ENCODE measurements at regions not wholly inside any gene's neighbourhood (a gene's known extent, or its start where the extent isn't known, plus 50 kb on each side); places are given as distances from the start of the nearest gene placed in this dataset.

- no peaks in the 10 kb centered on the region for H3K36me3 ChIP-seq (ENCODE audit: control insufficient read depth in 2 of 2, insufficient read depth in 2 of 2, low read length in 1 of 2)
- H3K4me1 ChIP-seq (ENCODE audit: control insufficient read depth in 2 of 2, insufficient read depth in 2 of 2, low read length in 2 of 2): no peaks in the 10 kb centered on the region
- no peak for DNase-seq (ENCODE audit: low read depth in 6 of 9, low spot score in 9 of 9)
- H3K4me3 ChIP-seq (ENCODE audit: low read length in 2 of 2): no peak overlapping the region
- WGBS: 95% methylated on average over 2 of the region's 2 CpGs
- H3K27me3 ChIP-seq (ENCODE audit: control insufficient read depth in 2 of 2, insufficient read depth in 1 of 2, low read length in 1 of 2): no peaks in the 10 kb centered on the region
- H3K9me3 ChIP-seq (ENCODE audit: control insufficient read depth in 2 of 2, insufficient read depth in 1 of 2, low read length in 1 of 2): no peaks in the 10 kb centered on the region
- no peak overlapping the region for H3K27ac ChIP-seq (ENCODE audit: low read depth in 1 of 2, low read length in 1 of 2)
Observed at GRCh38 chr3:125645616-125646015, 50.3 kb upstream of the OSBPL11 start.

DNA sequence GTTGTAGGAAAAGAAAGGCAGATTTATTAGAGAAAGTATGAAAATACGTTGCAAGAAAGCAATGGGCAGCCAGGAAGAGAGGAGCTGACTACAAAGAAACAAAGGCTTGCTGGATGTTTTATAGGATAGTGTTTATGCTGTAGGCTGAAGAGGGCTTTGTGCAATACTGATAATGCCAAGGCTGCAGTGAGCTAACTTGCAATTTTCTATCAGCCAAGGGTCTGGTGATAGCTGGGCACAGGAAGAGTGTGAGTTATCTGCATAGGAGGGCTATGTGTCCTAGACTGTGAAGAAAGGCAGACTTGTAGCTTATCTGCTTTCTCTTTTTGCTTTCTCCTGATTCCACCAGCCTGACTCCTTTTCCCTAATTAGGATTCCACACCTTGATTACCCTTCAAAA, 51.3 kb upstream of the OSBPL11 start:
- Histone ChIP-seq H3K36me3 (ENCODE audit: control insufficient read depth in 2 of 2, insufficient read depth in 2 of 2, low read length in 1 of 2) (no peaks in the 10 kb centered on the region), H3K4me3 (ENCODE audit: low read length in 2 of 2) (no peak overlapping the region), H3K4me1 (ENCODE audit: control insufficient read depth in 2 of 2, insufficient read depth in 2 of 2, low read length in 2 of 2) (no peaks in the 10 kb centered on the region), H3K27me3 (ENCODE audit: control insufficient read depth in 2 of 2, insufficient read depth in 1 of 2, low read length in 1 of 2) (no peaks in the 10 kb centered on the region), H3K9me3 (ENCODE audit: control insufficient read depth in 2 of 2, insufficient read depth in 1 of 2, low read length in 1 of 2) (no peaks in the 10 kb centered on the region), H3K27ac (ENCODE audit: low read depth in 1 of 2, low read length in 1 of 2) (no peak overlapping the region)
- DNase-seq (ENCODE audit: low read depth in 6 of 9, low spot score in 9 of 9): no peak
- WGBS: 96% methylated on average over 1 of the region's 1 CpG

- 88% methylated on average over 8 of the region's 8 CpGs for WGBS
- no peaks in the 10 kb centered on the region for H3K4me1 ChIP-seq (ENCODE audit: control insufficient read depth in 2 of 2, insufficient read depth in 2 of 2, low read length in 2 of 2)
- H3K27ac ChIP-seq (ENCODE audit: low read depth in 1 of 2, low read length in 1 of 2): peak overlapping the region; percentile 64 to 77
- no peaks in the 10 kb centered on the region for H3K27me3 ChIP-seq (ENCODE audit: control insufficient read depth in 2 of 2, insufficient read depth in 1 of 2, low read length in 1 of 2)
- H3K4me3 ChIP-seq (ENCODE audit: low read length in 2 of 2): no peak overlapping the region
- H3K9me3 ChIP-seq (ENCODE audit: control insufficient read depth in 2 of 2, insufficient read depth in 1 of 2, low read length in 1 of 2): no peaks in the 10 kb centered on the region
- peak in 2 of 9 donors; percentile 2 to 13 for DNase-seq (ENCODE audit: low read depth in 6 of 9, low spot score in 9 of 9)
- no peaks in the 10 kb centered on the region for H3K36me3 ChIP-seq (ENCODE audit: control insufficient read depth in 2 of 2, insufficient read depth in 2 of 2, low read length in 1 of 2)
Observed at GRCh38 chr3:125647318-125648014, 52.2 kb upstream of the OSBPL11 start.

DNA sequence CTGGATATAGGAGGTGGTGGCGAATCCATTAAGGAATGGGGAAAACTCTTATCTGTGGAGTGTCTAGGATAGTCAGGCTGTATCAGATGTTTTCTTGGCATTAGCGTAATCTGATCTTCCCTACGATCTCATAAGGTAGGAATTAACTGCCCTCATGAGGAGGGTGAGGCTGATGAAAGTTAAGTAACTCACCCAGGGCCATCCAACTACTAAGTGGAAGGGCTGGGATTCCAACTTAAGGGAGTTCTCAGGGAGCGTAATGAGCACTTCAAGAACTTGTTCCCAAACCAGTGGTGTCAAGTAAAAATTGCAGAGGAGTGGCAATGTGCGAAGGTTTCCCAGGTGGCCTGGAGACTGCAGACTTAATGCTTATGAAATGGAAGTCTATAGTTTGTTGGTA, 55.9 kb upstream of the OSBPL11 start:
- DNase-seq (ENCODE audit: low read depth in 6 of 9, low spot score in 9 of 9): no peak
- Histone ChIP-seq H3K9me3 (ENCODE audit: control insufficient read depth in 2 of 2, insufficient read depth in 1 of 2, low read length in 1 of 2) (no peaks in the 10 kb centered on the region), H3K4me1 (ENCODE audit: control insufficient read depth in 2 of 2, insufficient read depth in 2 of 2, low read length in 2 of 2) (no peaks in the 10 kb centered on the region), H3K27ac (ENCODE audit: low read depth in 1 of 2, low read length in 1 of 2) (no peak overlapping the region), H3K36me3 (ENCODE audit: control insufficient read depth in 2 of 2, insufficient read depth in 2 of 2, low read length in 1 of 2) (no peaks in the 10 kb centered on the region), H3K27me3 (ENCODE audit: control insufficient read depth in 2 of 2, insufficient read depth in 1 of 2, low read length in 1 of 2) (no peaks in the 10 kb centered on the region), H3K4me3 (ENCODE audit: low read length in 2 of 2) (no peak overlapping the region)
- WGBS: 96% methylated on average over 5 of the region's 5 CpGs

DNA sequence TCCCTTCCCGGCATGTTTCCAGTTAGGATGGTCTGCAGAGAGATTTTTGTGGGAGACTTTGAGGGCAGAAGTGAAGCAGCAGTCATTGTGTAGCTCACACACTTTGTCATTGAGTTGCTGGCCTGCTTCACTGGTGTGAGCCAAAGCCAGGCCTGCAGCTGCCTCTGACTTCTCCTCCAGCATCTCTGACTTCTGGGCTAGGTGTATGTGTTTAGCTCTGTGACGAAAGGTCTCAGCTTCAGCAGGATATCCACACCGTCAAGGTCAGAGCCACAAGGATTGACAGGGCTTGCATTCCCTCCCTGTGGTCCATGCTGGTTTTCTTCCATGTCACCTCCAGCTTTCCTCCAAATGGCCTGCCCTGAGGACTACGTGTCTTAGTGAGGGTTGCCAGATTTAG, 57.1 kb upstream of the OSBPL11 start:
- no peaks in the 10 kb centered on the region for H3K4me1 ChIP-seq (ENCODE audit: control insufficient read depth in 2 of 2, insufficient read depth in 2 of 2, low read length in 2 of 2)
- no peak overlapping the region for H3K4me3 ChIP-seq (ENCODE audit: low read length in 2 of 2)
- H3K27ac ChIP-seq (ENCODE audit: low read depth in 1 of 2, low read length in 1 of 2): no peak overlapping the region
- no peaks in the 10 kb centered on the region for H3K9me3 ChIP-seq (ENCODE audit: control insufficient read depth in 2 of 2, insufficient read depth in 1 of 2, low read length in 1 of 2)
- WGBS: 97% methylated on average over 4 of the region's 4 CpGs
- no peaks in the 10 kb centered on the region for H3K36me3 ChIP-seq (ENCODE audit: control insufficient read depth in 2 of 2, insufficient read depth in 2 of 2, low read length in 1 of 2)
- DNase-seq (ENCODE audit: low read depth in 6 of 9, low spot score in 9 of 9): no peak
- H3K27me3 ChIP-seq (ENCODE audit: control insufficient read depth in 2 of 2, insufficient read depth in 1 of 2, low read length in 1 of 2): no peaks in the 10 kb centered on the region

GRCh38 chr3:125654526-125654925, 59.2 kb upstream of the OSBPL11 start:
- no peak for DNase-seq (ENCODE audit: low read depth in 6 of 9, low spot score in 9 of 9)
- Histone ChIP-seq H3K27me3 (ENCODE audit: control insufficient read depth in 2 of 2, insufficient read depth in 1 of 2, low read length in 1 of 2) (no peaks in the 10 kb centered on the region), H3K36me3 (ENCODE audit: control insufficient read depth in 2 of 2, insufficient read depth in 2 of 2, low read length in 1 of 2) (no peaks in the 10 kb centered on the region), H3K4me3 (ENCODE audit: low read length in 2 of 2) (no peak overlapping the region), H3K9me3 (ENCODE audit: control insufficient read depth in 2 of 2, insufficient read depth in 1 of 2, low read length in 1 of 2) (no peaks in the 10 kb centered on the region), H3K27ac (ENCODE audit: low read depth in 1 of 2, low read length in 1 of 2) (no peak overlapping the region), H3K4me1 (ENCODE audit: control insufficient read depth in 2 of 2, insufficient read depth in 2 of 2, low read length in 2 of 2) (no peaks in the 10 kb centered on the region)
- 100% methylated on average over 1 of the region's 1 CpG for WGBS

DNA sequence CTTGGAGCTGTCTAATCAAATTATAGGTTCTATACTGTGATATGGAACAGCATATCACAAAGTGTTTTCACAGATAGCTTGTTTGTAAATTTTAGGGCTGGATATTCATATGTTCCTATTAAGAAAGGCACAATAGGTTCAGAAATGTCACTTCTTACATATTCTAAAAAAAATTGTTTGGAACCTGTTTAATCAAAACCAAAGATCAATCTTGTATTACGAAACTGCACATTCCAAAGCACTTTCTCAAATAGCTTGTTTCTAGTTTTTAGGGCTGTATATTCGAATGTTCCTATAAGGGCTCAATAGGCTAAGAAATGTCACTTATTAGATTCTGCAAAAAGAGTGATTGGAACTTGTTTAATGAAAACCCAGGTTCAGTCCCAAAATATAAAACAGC, 67.4 kb upstream of the OSBPL11 start:
- H3K27me3 ChIP-seq (ENCODE audit: control insufficient read depth in 2 of 2, insufficient read depth in 1 of 2, low read length in 1 of 2): no peaks in the 10 kb centered on the region
- 98% methylated on average over 2 of the region's 2 CpGs for WGBS
- H3K9me3 ChIP-seq (ENCODE audit: control insufficient read depth in 2 of 2, insufficient read depth in 1 of 2, low read length in 1 of 2): no peaks in the 10 kb centered on the region
- H3K4me1 ChIP-seq (ENCODE audit: control insufficient read depth in 2 of 2, insufficient read depth in 2 of 2, low read length in 2 of 2): peaks cover 0 to 2% of the 10 kb centered on the region in 2 donors
- no peaks in the 10 kb centered on the region for H3K36me3 ChIP-seq (ENCODE audit: control insufficient read depth in 2 of 2, insufficient read depth in 2 of 2, low read length in 1 of 2)
- DNase-seq (ENCODE audit: low read depth in 6 of 9, low spot score in 9 of 9): no peak
- no peak overlapping the region for H3K27ac ChIP-seq (ENCODE audit: low read depth in 1 of 2, low read length in 1 of 2)
- H3K4me3 ChIP-seq (ENCODE audit: low read length in 2 of 2): no peak overlapping the region

DNA sequence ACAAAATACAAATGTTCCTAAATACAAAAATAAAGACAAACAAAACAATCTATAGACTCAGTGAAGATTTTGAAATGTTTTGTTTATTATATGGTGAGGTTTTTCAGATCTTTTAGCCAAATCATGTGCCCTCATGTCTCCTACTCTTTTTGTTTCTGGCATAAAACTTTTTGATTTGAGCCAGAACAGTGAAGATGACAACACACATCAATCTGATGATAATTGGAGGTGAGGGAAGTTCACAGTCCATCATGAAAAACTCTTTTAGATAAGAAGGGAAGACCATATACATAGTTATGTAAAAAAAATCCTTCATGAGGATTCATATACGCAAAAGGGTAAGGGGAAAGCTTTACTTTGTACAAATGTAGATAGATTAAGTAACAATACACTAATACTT, 75.1 kb upstream of the OSBPL11 start:
- 95% methylated on average over 1 of the region's 1 CpG for whole genome bisulfite sequencing
- H3K4me1 ChIP-seq (ENCODE audit: control insufficient read depth in 2 of 2, insufficient read depth in 2 of 2, low read length in 2 of 2): no peaks in the 10 kb centered on the region
- no peak overlapping the region for H3K4me3 ChIP-seq (ENCODE audit: low read length in 2 of 2)
- H3K36me3 ChIP-seq (ENCODE audit: control insufficient read depth in 2 of 2, insufficient read depth in 2 of 2, low read length in 1 of 2): no peaks in the 10 kb centered on the region
- DNase-seq (ENCODE audit: low read depth in 6 of 9, low spot score in 9 of 9): no peak
- no peaks in the 10 kb centered on the region for H3K27me3 ChIP-seq (ENCODE audit: control insufficient read depth in 2 of 2, insufficient read depth in 1 of 2, low read length in 1 of 2)
- H3K9me3 ChIP-seq (ENCODE audit: control insufficient read depth in 2 of 2, insufficient read depth in 1 of 2, low read length in 1 of 2): peaks cover 0 to 3% of the 10 kb centered on the region in 2 donors
- no peak overlapping the region for H3K27ac ChIP-seq (ENCODE audit: low read depth in 1 of 2, low read length in 1 of 2)

GRCh38 chr3:125670945-125671344, 75.6 kb upstream of the OSBPL11 start:
- H3K4me1 ChIP-seq (ENCODE audit: control insufficient read depth in 2 of 2, insufficient read depth in 2 of 2, low read length in 2 of 2): no peaks in the 10 kb centered on the region
- no peak overlapping the region for H3K27ac ChIP-seq (ENCODE audit: low read depth in 1 of 2, low read length in 1 of 2)
- H3K9me3 ChIP-seq (ENCODE audit: control insufficient read depth in 2 of 2, insufficient read depth in 1 of 2, low read length in 1 of 2): peaks cover 0 to 3% of the 10 kb centered on the region in 2 donors
- no peak for DNase-seq (ENCODE audit: low read depth in 6 of 9, low spot score in 9 of 9)
- no peak overlapping the region for H3K4me3 ChIP-seq (ENCODE audit: low read length in 2 of 2)
- no peaks in the 10 kb centered on the region for H3K36me3 ChIP-seq (ENCODE audit: control insufficient read depth in 2 of 2, insufficient read depth in 2 of 2, low read length in 1 of 2)
- no peaks in the 10 kb centered on the region for H3K27me3 ChIP-seq (ENCODE audit: control insufficient read depth in 2 of 2, insufficient read depth in 1 of 2, low read length in 1 of 2)
- 88% methylated on average over 4 of the region's 4 CpGs for WGBS

Measured in thymus (tissue), 11 donors.